Activated naive CD8-positive, alpha-beta T cell (primary cell): ENCODE measurements at regions not wholly inside any gene's neighbourhood (a gene's known extent, or its start where the extent isn't known, plus 50 kb on each side); places are given as distances from the start of the nearest gene placed in this dataset.

ENCODE experiments used
- H3K27ac Mint-ChIP-seq: one replicate; pipeline ENCODE4 v1.8.0; 2021; ENCODE audit warnings: mixed read lengths
- H3K27me3 Mint-ChIP-seq: one replicate; pipeline ENCODE4 v1.8.0; 2021; ENCODE audit warnings: mixed read lengths
- H3K36me3 Mint-ChIP-seq: one replicate; pipeline ENCODE4 v1.8.0; 2021; ENCODE audit warnings: mixed read lengths
- H3K4me1 Mint-ChIP-seq: one replicate; pipeline ENCODE4 v1.8.0; 2021; ENCODE audit warnings: low read depth, mixed read lengths
- H3K4me3 Mint-ChIP-seq: one replicate; pipeline ENCODE4 v1.8.0; 2021; ENCODE audit warnings: mild to moderate bottlenecking, mixed read lengths
- H3K9me3 Mint-ChIP-seq: one replicate; pipeline ENCODE4 v1.8.0; 2021; ENCODE audit warnings: low read depth, mixed read lengths

- Mint-ChIP-seq H3K27ac (no peak overlapping the region), H3K36me3 (no peaks in the 10 kb centered on the region), H3K4me1 (no peaks in the 10 kb centered on the region), H3K9me3 (no peaks in the 10 kb centered on the region), H3K27me3 (peaks cover 3% of the 10 kb centered on the region), H3K4me3 (no peak overlapping the region)
These were observed 181.4 kb downstream of the SIM1 start for GRCh38 chr6:100283285-100283684.

- H3K9me3 Mint-ChIP-seq, result peaks cover 3% of the 10 kb centered on the region
- peaks cover 3% of the 10 kb centered on the region for H3K27me3 Mint-ChIP-seq
- no peaks in the 10 kb centered on the region for H3K4me1 Mint-ChIP-seq
- no peak overlapping the region for H3K27ac Mint-ChIP-seq
- no peak overlapping the region for H3K4me3 Mint-ChIP-seq
- no peaks in the 10 kb centered on the region for H3K36me3 Mint-ChIP-seq
These were observed 183.2 kb downstream of the SIM1 start for GRCh38 chr6:100281471-100281901.

GRCh38 chr6:100276311-100277057 lies 188.2 kb downstream of the SIM1 start:
- H3K27ac Mint-ChIP-seq, result no peak overlapping the region
- H3K4me1 Mint-ChIP-seq, result no peaks in the 10 kb centered on the region
- H3K36me3 Mint-ChIP-seq, result no peaks in the 10 kb centered on the region
- no peak overlapping the region for H3K4me3 Mint-ChIP-seq
- peaks cover 3% of the 10 kb centered on the region for H3K27me3 Mint-ChIP-seq
- H3K9me3 Mint-ChIP-seq, result peaks cover 4% of the 10 kb centered on the region

- no peak overlapping the region for H3K27ac Mint-ChIP-seq
- H3K4me3 Mint-ChIP-seq, result no peak overlapping the region
- H3K9me3 Mint-ChIP-seq, result peaks cover 4% of the 10 kb centered on the region
- H3K4me1 Mint-ChIP-seq, result no peaks in the 10 kb centered on the region
- H3K27me3 Mint-ChIP-seq, result peaks cover 1% of the 10 kb centered on the region
- no peaks in the 10 kb centered on the region for H3K36me3 Mint-ChIP-seq
These were observed 190.6 kb downstream of the SIM1 start for GRCh38 chr6:100274147-100274546.

- H3K27ac Mint-ChIP-seq, result no peak overlapping the region
- no peaks in the 10 kb centered on the region for H3K4me1 Mint-ChIP-seq
- peaks cover 3% of the 10 kb centered on the region for H3K9me3 Mint-ChIP-seq
- H3K4me3 Mint-ChIP-seq, result no peak overlapping the region
- H3K27me3 Mint-ChIP-seq, result no peaks in the 10 kb centered on the region
- no peaks in the 10 kb centered on the region for H3K36me3 Mint-ChIP-seq
These were observed 193.1 kb downstream of the SIM1 start for GRCh38 chr6:100271625-100272024.

- H3K27me3 Mint-ChIP-seq, result no peaks in the 10 kb centered on the region
- H3K9me3 Mint-ChIP-seq, result no peaks in the 10 kb centered on the region
- no peaks in the 10 kb centered on the region for H3K36me3 Mint-ChIP-seq
- no peaks in the 10 kb centered on the region for H3K4me1 Mint-ChIP-seq
- H3K4me3 Mint-ChIP-seq, result no peak overlapping the region
- no peak overlapping the region for H3K27ac Mint-ChIP-seq
These were observed 193.5 kb downstream of the SIM1 start for GRCh38 chr6:100271202-100271601.

GRCh38 chr6:100269189-100269588 lies 195.5 kb downstream of the SIM1 start:
- no peak overlapping the region for H3K27ac Mint-ChIP-seq
- H3K36me3 Mint-ChIP-seq, result no peaks in the 10 kb centered on the region
- no peaks in the 10 kb centered on the region for H3K27me3 Mint-ChIP-seq
- H3K4me1 Mint-ChIP-seq, result no peaks in the 10 kb centered on the region
- no peaks in the 10 kb centered on the region for H3K9me3 Mint-ChIP-seq
- no peak overlapping the region for H3K4me3 Mint-ChIP-seq

- Mint-ChIP-seq H3K4me3 (no peak overlapping the region), H3K27ac (no peak overlapping the region), H3K9me3 (no peaks in the 10 kb centered on the region)
These were observed 196.4 kb downstream of the SIM1 start for GRCh38 chr6:100268326-100268725.

GRCh38 chr6:100267721-100268123 lies 197.0 kb downstream of the SIM1 start:
- H3K36me3 Mint-ChIP-seq, result no peaks in the 10 kb centered on the region
- no peaks in the 10 kb centered on the region for H3K4me1 Mint-ChIP-seq
- H3K9me3 Mint-ChIP-seq, result no peaks in the 10 kb centered on the region

More at GRCh38 chr6:100268326-100268725, 196.4 kb downstream of the SIM1 start:
- Mint-ChIP-seq H3K36me3 (no peaks in the 10 kb centered on the region), H3K27me3 (no peaks in the 10 kb centered on the region), H3K4me1 (no peaks in the 10 kb centered on the region)

GRCh38 chr6:100266494-100267401 lies 198.0 kb downstream of the SIM1 start:
- Mint-ChIP-seq H3K4me1 (no peaks in the 10 kb centered on the region), H3K27me3 (no peaks in the 10 kb centered on the region), H3K36me3 (no peaks in the 10 kb centered on the region), H3K9me3 (no peaks in the 10 kb centered on the region), H3K27ac (no peak overlapping the region), H3K4me3 (no peak overlapping the region)

More at GRCh38 chr6:100267721-100268123, 197.0 kb downstream of the SIM1 start:
- Mint-ChIP-seq H3K27ac (no peak overlapping the region), H3K4me3 (no peak overlapping the region), H3K27me3 (no peaks in the 10 kb centered on the region)

GRCh38 chr6:100262086-100262485 lies 202.6 kb downstream of the SIM1 start:
- H3K4me3 Mint-ChIP-seq, result no peak overlapping the region
- peaks cover 1% of the 10 kb centered on the region for H3K27me3 Mint-ChIP-seq
- no peaks in the 10 kb centered on the region for H3K4me1 Mint-ChIP-seq
- H3K9me3 Mint-ChIP-seq, result no peaks in the 10 kb centered on the region
- no peak overlapping the region for H3K27ac Mint-ChIP-seq
- H3K36me3 Mint-ChIP-seq, result no peaks in the 10 kb centered on the region

- no peaks in the 10 kb centered on the region for H3K9me3 Mint-ChIP-seq
- peaks cover 1% of the 10 kb centered on the region for H3K27me3 Mint-ChIP-seq
- H3K27ac Mint-ChIP-seq, result no peak overlapping the region
- no peak overlapping the region for H3K4me3 Mint-ChIP-seq
- no peaks in the 10 kb centered on the region for H3K4me1 Mint-ChIP-seq
- no peaks in the 10 kb centered on the region for H3K36me3 Mint-ChIP-seq
These were observed 203.2 kb downstream of the SIM1 start for GRCh38 chr6:100261486-100261885.

GRCh38 chr6:100260584-100260983 lies 204.1 kb downstream of the SIM1 start:
- Mint-ChIP-seq H3K36me3 (no peaks in the 10 kb centered on the region), H3K9me3 (no peaks in the 10 kb centered on the region), H3K4me3 (no peak overlapping the region), H3K4me1 (no peaks in the 10 kb centered on the region), H3K27me3 (peaks cover 1% of the 10 kb centered on the region), H3K27ac (no peak overlapping the region)

- Mint-ChIP-seq H3K9me3 (no peaks in the 10 kb centered on the region), H3K27me3 (peaks cover 1% of the 10 kb centered on the region), H3K36me3 (no peaks in the 10 kb centered on the region), H3K27ac (no peak overlapping the region), H3K4me3 (no peak overlapping the region), H3K4me1 (no peaks in the 10 kb centered on the region)
These were observed 204.9 kb downstream of the SIM1 start for GRCh38 chr6:100259865-100260264.

- H3K4me3 Mint-ChIP-seq, result no peak overlapping the region
- H3K4me1 Mint-ChIP-seq, result no peaks in the 10 kb centered on the region
- H3K27me3 Mint-ChIP-seq, result peaks cover 1% of the 10 kb centered on the region
- H3K27ac Mint-ChIP-seq, result no peak overlapping the region
- no peaks in the 10 kb centered on the region for H3K9me3 Mint-ChIP-seq
- no peaks in the 10 kb centered on the region for H3K36me3 Mint-ChIP-seq
These were observed 206.0 kb downstream of the SIM1 start for GRCh38 chr6:100258752-100259151.
